ENCODE measurements at regions not wholly inside any gene's neighbourhood (a gene's known extent, or its start where the extent isn't known, plus 50 kb on each side); places are given as distances from the start of the nearest gene placed in this dataset.

GRCh38 chr13:47372751-47373150, 475.9 kb upstream of the HTR2A start:
- WGBS, 2 donors = 5 to 9% methylated on average over 1 of the region's 1 CpG
- peaks cover 0 to 50% (median 5%) of the 10 kb centered on the region in 11 donors for H3K9me3 ChIP-seq

GRCh38 chr13:47351798-47352197, 454.9 kb upstream of the HTR2A start:
- no peaks in the 10 kb centered on the region for H3K27me3 ChIP-seq
- H3K36me3 ChIP-seq = no peaks in the 10 kb centered on the region
- no peak for TF ChIP-seq CTCF (IDR thresholded peaks at IDR 0.05)
- ATAC-seq = no peak
- DNase-seq = no peak
- H3K27ac ChIP-seq = no peak overlapping the region
- intact Hi-C loops (cut with DNase I) = no loop called here
- peaks cover 0 to 19% (median 0%) of the 10 kb centered on the region in 11 donors for H3K9me3 ChIP-seq
- H3K4me3 ChIP-seq = no peak overlapping the region
- WGBS, 2 donors = 84 to 87% methylated on average over 3 of the region's 3 CpGs
- H3K4me1 ChIP-seq = no peaks in the 10 kb centered on the region

More at GRCh38 chr13:47372751-47373150, 475.9 kb upstream of the HTR2A start:
- Histone ChIP-seq H3K36me3 (no peaks in the 10 kb centered on the region), H3K4me1 (no peaks in the 10 kb centered on the region), H3K4me3 (no peak overlapping the region), H3K27me3 (no peaks in the 10 kb centered on the region), H3K27ac (no peak overlapping the region)
- DNase-seq (no peak), ATAC-seq (no peak)
- intact Hi-C loops (cut with DNase I) = no loop called here
- no peak for TF ChIP-seq CTCF (IDR thresholded peaks at IDR 0.05)

GRCh38 chr13:47350334-47351124, 453.7 kb upstream of the HTR2A start:
- peaks cover 0 to 15% (median 0%) of the 10 kb centered on the region in 11 donors for H3K9me3 ChIP-seq
- H3K27me3 ChIP-seq = no peaks in the 10 kb centered on the region
- H3K4me1 ChIP-seq = no peaks in the 10 kb centered on the region
- TF ChIP-seq CTCF (IDR thresholded peaks at IDR 0.05) = no peak
- no peak overlapping the region for H3K27ac ChIP-seq
- H3K36me3 ChIP-seq = no peaks in the 10 kb centered on the region
- no peak overlapping the region for H3K4me3 ChIP-seq
- WGBS, 2 donors = 75 to 80% methylated on average over 2 of the region's 2 CpGs
- DNase-seq = no peak
- intact Hi-C loops (cut with DNase I) = no loop called here
- no peak for ATAC-seq

GRCh38 chr13:47349211-47349610, 452.4 kb upstream of the HTR2A start:
- 81 to 100% methylated on average over 1 of the region's 1 CpG for WGBS, 2 donors
- Histone ChIP-seq H3K9me3 (peaks cover 0 to 23% (median 0%) of the 10 kb centered on the region in 11 donors), H3K27me3 (no peaks in the 10 kb centered on the region), H3K4me3 (no peak overlapping the region), H3K36me3 (no peaks in the 10 kb centered on the region), H3K27ac (no peak overlapping the region), H3K4me1 (no peaks in the 10 kb centered on the region)
- intact Hi-C loops (cut with DNase I) = no loop called here
- DNase-seq (no peak), ATAC-seq (no peak)
- TF ChIP-seq CTCF (IDR thresholded peaks at IDR 0.05) = no peak
